ENCODE measurements at regions not wholly inside any gene's neighbourhood (a gene's known extent, or its start where the extent isn't known, plus 50 kb on each side); places are given as distances from the start of the nearest gene placed in this dataset.
"Not testable (repeated sequence)": the region's sequence is repeated elsewhere in the genome, so short reads cannot be mapped to it uniquely, and the experiment has no call there.

- no peak overlapping the region for H3K4me3 ChIP-seq (ENCODE audit: low read depth, low read length)
Observed at GRCh38 chr10:91080776-91081175, 139.7 kb upstream of the PCGF5 start.

GRCh38 chr10:91082447-91082846, 138.0 kb upstream of the PCGF5 start:
- H3K4me3 ChIP-seq (ENCODE audit: low read depth, low read length), result no peak overlapping the region

- no peak overlapping the region for H3K4me3 ChIP-seq (ENCODE audit: low read depth, low read length)
Observed at GRCh38 chr10:91088300-91089140, 131.9 kb upstream of the PCGF5 start.

GRCh38 chr10:91090761-91091529, 129.5 kb upstream of the PCGF5 start:
- no peak overlapping the region for H3K4me3 ChIP-seq (ENCODE audit: low read depth, low read length)

GRCh38 chr10:91091780-91092179, 128.7 kb upstream of the PCGF5 start:
- no peak overlapping the region for H3K4me3 ChIP-seq (ENCODE audit: low read depth, low read length)

- no peak overlapping the region for H3K4me3 ChIP-seq (ENCODE audit: low read depth, low read length)
Observed at GRCh38 chr10:91096274-91096673, 124.2 kb upstream of the PCGF5 start.

GRCh38 chr10:91097313-91097712, 123.2 kb upstream of the PCGF5 start:
- H3K4me3 ChIP-seq (ENCODE audit: low read depth, low read length), result no peak overlapping the region

- H3K4me3 ChIP-seq (ENCODE audit: low read depth, low read length), result not testable (repeated sequence)
Observed at GRCh38 chr10:91098021-91098420, 122.4 kb upstream of the PCGF5 start.

GRCh38 chr10:91103384-91104192, 116.9 kb upstream of the PCGF5 start:
- H3K4me3 ChIP-seq (ENCODE audit: low read depth, low read length), result no peak overlapping the region

- H3K4me3 ChIP-seq (ENCODE audit: low read depth, low read length), result no peak overlapping the region
Observed at GRCh38 chr10:91104193-91105041, 116.0 kb upstream of the PCGF5 start.

GRCh38 chr10:91105269-91105668, 115.2 kb upstream of the PCGF5 start:
- H3K4me3 ChIP-seq (ENCODE audit: low read depth, low read length), result no peak overlapping the region

GRCh38 chr10:91108820-91109219, 111.6 kb upstream of the PCGF5 start:
- H3K4me3 ChIP-seq (ENCODE audit: low read depth, low read length), result no peak overlapping the region

- H3K4me3 ChIP-seq (ENCODE audit: low read depth, low read length), result no peak overlapping the region
Observed at GRCh38 chr10:91111060-91111459, 109.4 kb upstream of the PCGF5 start.

GRCh38 chr10:91115618-91116390, 104.7 kb upstream of the PCGF5 start:
- H3K4me3 ChIP-seq (ENCODE audit: low read depth, low read length), result no peak overlapping the region

GRCh38 chr10:91117505-91117904, 103.0 kb upstream of the PCGF5 start:
- H3K4me3 ChIP-seq (ENCODE audit: low read depth, low read length), result no peak overlapping the region

- H3K4me3 ChIP-seq (ENCODE audit: low read depth, low read length), result no peak overlapping the region
Observed at GRCh38 chr10:91120348-91120747, 100.1 kb upstream of the PCGF5 start.

GRCh38 chr10:91123261-91123660, 97.2 kb upstream of the PCGF5 start:
- no peak overlapping the region for H3K4me3 ChIP-seq (ENCODE audit: low read depth, low read length)

GRCh38 chr10:91124016-91124415, 96.4 kb upstream of the PCGF5 start:
- no peak overlapping the region for H3K4me3 ChIP-seq (ENCODE audit: low read depth, low read length)

- H3K4me3 ChIP-seq (ENCODE audit: low read depth, low read length), result no peak overlapping the region
Observed at GRCh38 chr10:91126471-91126870, 94.0 kb upstream of the PCGF5 start.

Measured in iPS-11a (cell line).